Cardiac fibroblast (primary cell): ENCODE measurements at regions not wholly inside any gene's neighbourhood (a gene's known extent, or its start where the extent isn't known, plus 50 kb on each side); places are given as distances from the start of the nearest gene placed in this dataset.

Source experiments
- DNase-seq, 2 donors: peaks; one replicate each; pipeline versions ENCODE4 v3.0.0 to v3.0.0-alpha.2; 2010; ENCODE audit warnings: low read depth in 2 of 2
- H3K4me3 ChIP-seq, 2 donors: replicated peaks in 1 of 2; 1 replicate in 1 of 2; 2 replicates in 1 of 2; pipeline ENCODE4 v1.5.1; 2011; ENCODE audit warnings: low read depth in 2 of 2, low read length in 2 of 2, mild to moderate bottlenecking in 2 of 2, moderate library complexity in 1 of 2
- TF ChIP-seq, protein P1 (sequence below): IDR thresholded peaks from one replicate; pipeline ENCODE4 v1.5.1; 2011; ENCODE audit warnings: low read depth, mild to moderate bottlenecking, low read length, inconsistent platforms

DNA sequence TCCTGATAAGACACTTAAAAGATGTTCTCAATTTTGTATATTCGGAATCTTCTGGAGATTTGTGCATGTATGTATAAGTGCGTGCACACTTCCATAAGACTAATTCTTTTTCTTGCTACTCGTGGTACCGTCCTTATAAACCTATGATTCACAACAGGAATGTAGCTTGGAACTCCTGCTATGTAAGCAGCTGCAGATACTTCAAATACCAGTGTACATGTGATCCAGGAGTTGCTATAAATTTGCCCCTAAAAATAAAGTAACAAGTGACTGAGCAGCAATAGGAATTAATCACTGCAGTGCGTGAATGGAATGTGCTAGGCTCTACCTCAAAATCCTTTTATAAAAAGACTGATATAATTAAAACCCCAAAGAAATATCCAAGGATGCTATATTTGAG lies 214.9 kb downstream of the KLF5 start:
- TF ChIP-seq, protein P1, sequence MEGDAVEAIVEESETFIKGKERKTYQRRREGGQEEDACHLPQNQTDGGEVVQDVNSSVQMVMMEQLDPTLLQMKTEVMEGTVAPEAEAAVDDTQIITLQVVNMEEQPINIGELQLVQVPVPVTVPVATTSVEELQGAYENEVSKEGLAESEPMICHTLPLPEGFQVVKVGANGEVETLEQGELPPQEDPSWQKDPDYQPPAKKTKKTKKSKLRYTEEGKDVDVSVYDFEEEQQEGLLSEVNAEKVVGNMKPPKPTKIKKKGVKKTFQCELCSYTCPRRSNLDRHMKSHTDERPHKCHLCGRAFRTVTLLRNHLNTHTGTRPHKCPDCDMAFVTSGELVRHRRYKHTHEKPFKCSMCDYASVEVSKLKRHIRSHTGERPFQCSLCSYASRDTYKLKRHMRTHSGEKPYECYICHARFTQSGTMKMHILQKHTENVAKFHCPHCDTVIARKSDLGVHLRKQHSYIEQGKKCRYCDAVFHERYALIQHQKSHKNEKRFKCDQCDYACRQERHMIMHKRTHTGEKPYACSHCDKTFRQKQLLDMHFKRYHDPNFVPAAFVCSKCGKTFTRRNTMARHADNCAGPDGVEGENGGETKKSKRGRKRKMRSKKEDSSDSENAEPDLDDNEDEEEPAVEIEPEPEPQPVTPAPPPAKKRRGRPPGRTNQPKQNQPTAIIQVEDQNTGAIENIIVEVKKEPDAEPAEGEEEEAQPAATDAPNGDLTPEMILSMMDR, result no peak
- no peak overlapping the region for H3K4me3 ChIP-seq
- DNase-seq, result peak; percentile 60 to 82

DNA sequence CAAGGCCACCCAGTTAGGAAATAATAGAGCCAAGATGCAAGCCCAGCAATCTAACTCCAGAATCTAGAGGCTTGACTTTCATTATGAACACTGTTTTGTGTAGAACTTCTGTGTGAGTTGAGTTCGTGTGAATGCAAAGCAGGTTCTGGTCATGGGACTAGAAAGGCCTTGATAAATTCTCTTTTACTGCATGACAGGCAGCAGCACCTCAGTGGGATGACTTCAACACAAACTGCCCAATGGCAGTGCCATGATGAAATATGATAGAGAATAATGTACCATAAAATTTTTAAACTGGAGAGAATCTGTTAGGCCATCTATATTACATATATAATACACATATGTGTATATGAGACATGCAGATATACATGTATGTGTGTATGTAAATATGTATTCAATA lies 214.5 kb downstream of the KLF5 start:
- no peak for DNase-seq
- TF ChIP-seq, protein P1, result no peak
- H3K4me3 ChIP-seq, result no peak overlapping the region

DNA sequence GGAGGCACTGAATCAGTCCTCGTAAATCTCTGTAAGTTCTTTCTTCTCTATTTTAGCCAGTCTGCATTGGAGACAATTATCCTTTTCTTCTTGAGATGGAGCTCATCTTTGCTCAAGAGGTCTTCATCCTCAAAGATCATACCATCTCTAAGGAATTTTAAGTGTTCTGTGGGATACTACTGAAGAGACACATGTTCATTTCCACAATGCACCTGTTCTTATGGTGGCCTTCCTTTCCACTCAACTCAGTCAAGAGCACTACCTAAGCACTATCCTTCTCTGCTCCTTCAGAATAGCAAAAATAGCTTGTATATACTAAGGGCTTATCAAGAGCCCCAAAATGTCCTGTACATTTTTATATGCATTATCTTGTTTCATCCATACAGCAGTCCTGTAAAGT lies 214.0 kb downstream of the KLF5 start:
- TF ChIP-seq, protein P1, result no peak
- DNase-seq, result no peak
- no peak overlapping the region for H3K4me3 ChIP-seq

DNA sequence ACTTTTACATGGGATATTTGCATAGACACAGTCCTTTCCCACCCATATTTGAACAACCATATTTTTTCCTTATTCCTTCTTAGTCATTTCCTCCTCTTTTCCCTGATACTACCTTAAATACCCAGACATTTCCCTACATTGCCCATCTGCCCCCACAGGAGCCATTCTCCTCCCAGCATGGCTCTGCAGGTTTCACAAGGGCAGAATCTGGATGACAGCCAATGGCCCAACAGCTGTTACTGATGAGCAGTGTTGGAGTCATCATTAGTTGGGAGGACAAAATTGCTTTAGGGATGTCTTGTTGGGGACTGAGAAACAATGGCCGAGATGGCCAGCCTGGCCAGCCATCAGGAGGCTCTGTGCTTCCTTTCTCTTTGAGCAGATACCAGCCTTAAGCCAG lies 209.5 kb downstream of the KLF5 start:
- peak; percentile 34 to 82 for DNase-seq
- H3K4me3 ChIP-seq, result no peak overlapping the region
- TF ChIP-seq, protein P1, result no peak

DNA sequence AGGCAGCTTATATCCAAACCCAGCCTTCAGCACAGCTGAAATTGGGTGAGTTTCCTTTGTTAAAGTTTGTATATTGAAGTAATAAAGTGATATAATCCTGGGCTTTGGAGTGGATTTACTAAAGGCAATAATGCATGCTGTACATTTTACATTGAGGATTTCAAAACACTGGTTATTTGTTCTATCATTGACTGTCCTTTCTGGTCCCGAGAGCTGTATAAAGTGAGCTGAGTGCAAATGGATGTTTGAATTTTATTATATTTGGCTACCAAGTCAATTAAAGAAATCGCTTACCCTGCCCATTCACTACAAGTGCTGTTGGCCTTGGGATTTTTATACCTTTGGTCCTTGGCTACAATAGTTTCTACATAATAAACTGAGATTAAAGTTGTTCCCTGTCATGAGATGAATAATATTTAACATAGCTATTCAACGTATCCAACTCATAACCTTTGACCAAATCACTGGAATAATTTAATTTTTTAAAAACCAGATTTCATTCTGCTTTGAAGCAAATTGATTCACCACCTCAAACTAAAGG lies 207.9 kb downstream of the KLF5 start:
- DNase-seq, result no peak
- TF ChIP-seq, protein P1, result no peak
- H3K4me3 ChIP-seq, result no peak overlapping the region

DNA sequence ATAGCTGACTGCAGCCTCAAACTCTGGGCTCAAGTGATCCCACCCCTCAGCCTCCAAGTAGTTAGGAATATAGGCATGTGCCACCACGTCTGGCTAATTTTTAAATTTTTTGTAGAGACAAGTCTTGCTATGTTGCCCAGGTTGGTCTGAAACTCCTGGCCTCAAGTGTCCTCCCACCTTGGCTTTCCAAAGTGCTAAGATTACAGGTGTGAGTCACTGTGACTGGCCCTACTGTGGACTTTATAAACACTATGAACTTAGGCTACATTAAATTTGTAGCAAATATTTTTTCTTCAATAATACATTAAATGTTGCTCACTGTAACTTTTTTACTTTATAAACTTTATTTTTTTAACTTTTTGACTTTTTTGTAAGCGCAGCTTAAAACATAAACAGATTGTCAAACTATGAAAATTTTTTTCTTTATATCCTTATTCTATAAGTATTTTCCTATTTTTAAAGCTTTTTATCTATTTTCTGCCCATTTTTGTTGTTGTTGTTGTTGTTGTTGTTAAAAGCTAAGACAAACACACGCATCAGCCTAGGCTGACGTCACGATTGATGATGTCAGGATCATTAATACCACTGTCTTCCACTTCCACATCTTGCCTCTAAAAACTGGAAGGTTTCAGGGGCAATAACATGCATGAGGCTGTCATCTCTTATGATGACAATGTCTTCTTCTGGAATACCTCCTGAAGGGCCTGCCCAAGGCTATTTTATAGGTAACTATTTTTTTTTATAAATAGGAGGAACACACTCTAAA lies 204.2 kb downstream of the KLF5 start:
- no peak for DNase-seq
- H3K4me3 ChIP-seq, result no peak overlapping the region
- TF ChIP-seq, protein P1, result no peak
